ENCODE measurements at regions not wholly inside any gene's neighbourhood (a gene's known extent, or its start where the extent isn't known, plus 50 kb on each side); places are given as distances from the start of the nearest gene placed in this dataset.

DNA sequence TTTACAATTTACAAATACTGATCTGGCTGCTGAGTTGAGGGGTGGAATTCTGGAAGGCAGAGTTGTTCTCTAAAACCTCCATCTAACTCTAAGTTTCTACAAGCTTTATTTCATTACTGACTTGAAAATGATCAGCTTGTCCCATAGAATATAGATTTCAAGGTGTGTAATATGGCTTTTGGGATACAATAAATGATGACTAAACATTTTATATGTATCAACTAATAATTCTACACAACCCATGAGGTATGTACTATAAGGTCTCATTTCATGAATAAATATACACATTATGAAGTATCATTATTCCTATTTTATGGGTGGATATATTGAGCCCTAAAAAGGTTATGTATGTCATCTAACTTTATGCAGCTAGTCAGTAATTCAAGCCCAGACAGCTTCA is 1214.3 kb upstream of the SORCS1 start:
- TF ChIP-seq, protein P1, sequence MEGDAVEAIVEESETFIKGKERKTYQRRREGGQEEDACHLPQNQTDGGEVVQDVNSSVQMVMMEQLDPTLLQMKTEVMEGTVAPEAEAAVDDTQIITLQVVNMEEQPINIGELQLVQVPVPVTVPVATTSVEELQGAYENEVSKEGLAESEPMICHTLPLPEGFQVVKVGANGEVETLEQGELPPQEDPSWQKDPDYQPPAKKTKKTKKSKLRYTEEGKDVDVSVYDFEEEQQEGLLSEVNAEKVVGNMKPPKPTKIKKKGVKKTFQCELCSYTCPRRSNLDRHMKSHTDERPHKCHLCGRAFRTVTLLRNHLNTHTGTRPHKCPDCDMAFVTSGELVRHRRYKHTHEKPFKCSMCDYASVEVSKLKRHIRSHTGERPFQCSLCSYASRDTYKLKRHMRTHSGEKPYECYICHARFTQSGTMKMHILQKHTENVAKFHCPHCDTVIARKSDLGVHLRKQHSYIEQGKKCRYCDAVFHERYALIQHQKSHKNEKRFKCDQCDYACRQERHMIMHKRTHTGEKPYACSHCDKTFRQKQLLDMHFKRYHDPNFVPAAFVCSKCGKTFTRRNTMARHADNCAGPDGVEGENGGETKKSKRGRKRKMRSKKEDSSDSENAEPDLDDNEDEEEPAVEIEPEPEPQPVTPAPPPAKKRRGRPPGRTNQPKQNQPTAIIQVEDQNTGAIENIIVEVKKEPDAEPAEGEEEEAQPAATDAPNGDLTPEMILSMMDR (IDR thresholded peaks at IDR 0.05; ENCODE audit: low read depth, low read length, missing control alignments) = no peak
- H3K4me3 ChIP-seq (replicated peaks; ENCODE audit: low read depth, low read length) = no peak overlapping the region
- DNase-seq (ENCODE audit: extremely low read depth, low read depth) = no peak

DNA sequence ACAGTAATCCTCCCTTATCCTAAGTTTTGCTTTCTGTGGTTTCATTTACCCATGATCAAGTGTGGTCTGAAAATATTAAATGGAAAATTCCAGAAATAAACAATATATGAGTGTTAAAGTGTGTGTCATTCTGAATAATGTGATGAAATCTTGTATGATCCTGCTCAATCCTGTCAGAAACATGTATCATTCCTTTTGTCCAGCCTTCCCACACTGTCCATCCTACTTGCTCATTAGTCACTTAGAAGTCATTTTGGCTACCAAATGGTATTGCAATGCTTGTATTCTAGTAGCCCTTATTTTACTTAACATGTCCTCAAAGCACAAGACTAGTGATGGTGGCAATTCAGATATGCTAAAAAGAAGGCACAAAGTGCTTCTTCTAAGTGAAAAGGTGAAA is 1211.2 kb upstream of the SORCS1 start:
- TF ChIP-seq, protein P1 (IDR thresholded peaks at IDR 0.05; ENCODE audit: low read depth, low read length, missing control alignments) = no peak
- no peak for DNase-seq (ENCODE audit: extremely low read depth, low read depth)

DNA sequence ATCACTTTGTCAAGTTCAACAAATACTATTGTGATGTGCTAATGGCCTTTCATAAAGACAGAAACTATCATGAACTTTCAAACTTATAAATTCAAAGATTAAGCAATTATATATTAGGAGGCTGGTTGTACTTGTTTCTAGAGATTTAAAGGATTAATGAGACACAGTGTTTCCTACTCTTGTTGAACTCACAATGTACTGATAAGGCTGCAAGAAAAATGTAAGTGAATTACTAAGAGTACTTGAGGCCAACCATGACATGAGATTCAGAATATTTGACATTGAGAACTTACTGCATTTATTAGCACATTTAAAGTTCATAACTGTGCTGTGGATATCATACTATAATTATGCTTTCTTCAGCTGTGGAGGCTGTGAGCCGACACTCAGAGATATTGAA is 1210.5 kb upstream of the SORCS1 start:
- no peak overlapping the region for H3K4me3 ChIP-seq (replicated peaks; ENCODE audit: low read depth, low read length)
- no peak for DNase-seq (ENCODE audit: extremely low read depth, low read depth)
- TF ChIP-seq, protein P1 (IDR thresholded peaks at IDR 0.05; ENCODE audit: low read depth, low read length, missing control alignments) = no peak

More for the DNA sequence above, 1211.2 kb upstream of the SORCS1 start:
- no peak overlapping the region for H3K4me3 ChIP-seq (replicated peaks; ENCODE audit: low read depth, low read length)

DNA sequence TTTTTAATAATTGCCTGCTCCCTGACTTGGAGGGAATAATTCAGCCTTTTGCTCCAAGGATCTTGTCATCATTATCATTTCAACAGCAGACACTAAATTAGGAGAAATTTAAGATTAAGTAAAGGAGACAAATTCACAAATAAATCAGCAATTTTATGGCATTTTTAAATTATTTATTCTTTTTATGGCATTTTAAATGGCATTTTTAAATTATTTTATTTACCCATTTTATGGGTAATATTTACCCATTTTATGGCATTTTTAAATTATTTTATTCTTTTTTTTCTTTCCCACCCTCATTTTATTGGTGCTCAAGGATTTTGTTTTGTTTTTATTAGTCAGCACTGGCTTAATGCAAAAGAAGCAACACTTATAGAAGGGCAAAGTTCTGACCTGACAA is 1201.0 kb upstream of the SORCS1 start:
- H3K4me3 ChIP-seq (replicated peaks; ENCODE audit: low read depth, low read length) = no peak overlapping the region
- DNase-seq (ENCODE audit: extremely low read depth, low read depth) = no peak
- TF ChIP-seq, protein P1 (IDR thresholded peaks at IDR 0.05; ENCODE audit: low read depth, low read length, missing control alignments) = no peak

DNA sequence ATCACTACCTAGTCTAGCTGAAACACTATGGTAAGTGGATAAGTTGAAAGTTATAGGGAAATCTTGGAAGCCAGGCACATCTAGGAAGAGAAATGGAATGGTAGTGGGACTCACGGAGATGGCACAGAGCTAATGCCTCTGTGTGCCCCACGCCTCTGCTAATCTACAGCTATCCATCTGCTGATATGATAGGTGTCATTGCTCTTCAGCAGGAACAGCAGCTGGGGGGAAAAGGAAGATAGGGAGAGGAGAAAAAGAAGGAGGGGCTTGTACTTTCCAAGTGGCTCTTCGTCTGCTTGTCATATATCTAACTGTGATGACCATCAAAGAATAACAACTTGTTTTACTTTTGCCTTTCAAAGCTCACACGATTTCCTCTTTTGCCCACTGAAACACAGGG is 1199.1 kb upstream of the SORCS1 start:
- no peak overlapping the region for H3K4me3 ChIP-seq (replicated peaks; ENCODE audit: low read depth, low read length)
- TF ChIP-seq, protein P1 (IDR thresholded peaks at IDR 0.05; ENCODE audit: low read depth, low read length, missing control alignments) = no peak

DNA sequence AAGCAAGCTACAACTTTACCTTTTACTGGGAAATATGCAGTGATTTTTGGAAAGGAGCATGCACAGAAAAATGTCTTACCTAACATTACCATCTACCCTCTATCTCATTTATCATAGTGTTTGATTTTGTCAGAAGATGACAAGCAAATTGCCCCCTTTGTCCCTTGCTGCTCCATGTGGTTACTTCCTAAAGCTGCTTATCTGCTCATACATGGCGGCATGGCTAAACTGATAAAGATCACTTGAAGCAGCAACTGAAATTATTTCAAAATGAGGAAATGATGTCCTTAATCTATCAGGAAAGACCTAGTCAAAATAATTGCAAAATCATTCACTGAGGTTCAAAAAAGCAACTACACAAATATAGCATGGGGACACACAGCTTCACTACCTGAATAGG is 1198.5 kb upstream of the SORCS1 start:
- DNase-seq (ENCODE audit: extremely low read depth, low read depth) = no peak
- H3K4me3 ChIP-seq (replicated peaks; ENCODE audit: low read depth, low read length) = no peak overlapping the region
- TF ChIP-seq, protein P1 (IDR thresholded peaks at IDR 0.05; ENCODE audit: low read depth, low read length, missing control alignments) = no peak

More for the DNA sequence above, 1199.1 kb upstream of the SORCS1 start:
- DNase-seq (ENCODE audit: extremely low read depth, low read depth) = no peak

DNA sequence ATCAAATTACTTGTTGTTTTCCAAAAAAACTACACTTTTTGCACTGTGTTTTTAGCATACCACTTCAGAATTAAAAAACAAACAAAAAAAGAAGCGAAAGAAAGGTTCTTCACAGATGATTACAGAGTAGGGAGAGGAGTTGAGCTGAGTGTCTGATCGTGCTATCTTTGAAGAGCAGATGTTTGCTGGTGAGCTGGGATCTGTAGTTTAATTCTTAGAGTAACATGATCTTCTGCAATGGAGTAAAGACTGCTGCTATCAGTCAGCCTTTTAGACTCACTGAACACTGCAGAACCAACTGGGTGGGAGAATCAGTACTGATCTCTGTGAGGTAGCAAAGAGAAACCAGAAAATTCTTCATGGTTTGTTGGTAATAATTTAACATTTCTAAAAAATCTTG is 1197.8 kb upstream of the SORCS1 start:
- DNase-seq (ENCODE audit: extremely low read depth, low read depth) = no peak
- TF ChIP-seq, protein P1 (IDR thresholded peaks at IDR 0.05; ENCODE audit: low read depth, low read length, missing control alignments) = no peak
- no peak overlapping the region for H3K4me3 ChIP-seq (replicated peaks; ENCODE audit: low read depth, low read length)
